Activated CD4-positive, CD25-positive, alpha-beta regulatory T cell treated with anti-CD3 and anti-CD28 coated beads, Interleukin-2, amount 50 U/mL, for 72 hours (primary cell): ENCODE measurements at regions not wholly inside any gene's neighbourhood (a gene's known extent, or its start where the extent isn't known, plus 50 kb on each side); places are given as distances from the start of the nearest gene placed in this dataset.
"Not testable (repeated sequence)": the region's sequence is repeated elsewhere in the genome, so short reads cannot be mapped to it uniquely, and the experiment has no call there.

ENCODE experiments used
- DNase-seq: peaks from one replicate; pipeline ENCODE4 v3.0.0; 2021

DNA sequence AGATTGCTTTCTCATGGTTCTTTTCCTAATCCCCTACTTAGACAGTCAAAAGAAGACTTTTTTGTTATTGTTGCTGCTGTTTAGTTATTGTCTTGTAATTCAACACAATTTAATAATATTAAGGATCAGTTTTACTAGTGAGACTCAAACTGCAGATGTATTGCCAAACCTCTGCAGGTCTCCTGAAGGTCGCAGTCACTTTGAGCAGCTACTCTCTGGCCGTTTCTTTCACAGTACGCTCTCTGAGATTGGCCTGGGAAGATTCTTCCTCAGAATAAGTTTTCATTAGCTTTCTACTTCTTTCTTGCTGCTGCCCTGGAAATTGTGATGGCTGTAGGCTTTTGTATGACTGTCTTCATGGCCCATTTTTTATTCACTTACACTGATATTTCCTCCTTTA lies 930.8 kb downstream of the QKI start:
- DNase-seq, result no peak

DNA sequence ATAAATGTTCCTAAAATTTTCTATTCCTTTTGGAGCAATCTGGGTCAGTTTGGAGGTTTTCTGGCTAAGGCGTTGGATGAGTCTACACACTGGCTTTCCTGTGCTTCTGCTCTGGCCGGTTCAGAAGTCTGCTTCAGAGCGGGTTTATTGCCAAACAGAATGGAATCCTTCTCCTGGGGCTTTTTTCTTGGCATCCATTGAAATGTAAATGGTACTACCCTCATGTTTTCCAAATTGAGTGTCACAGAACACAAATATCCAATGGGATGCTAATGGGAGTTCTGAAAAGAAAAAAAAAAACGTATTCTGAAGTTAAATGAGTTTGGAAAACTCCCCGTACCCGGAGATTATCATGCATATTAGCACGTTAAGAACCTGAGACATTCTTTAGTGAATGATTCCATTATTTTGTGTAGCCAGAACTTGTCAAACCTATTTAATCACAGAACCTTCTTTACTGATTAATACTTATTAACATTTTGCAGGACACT lies 930.3 kb downstream of the QKI start:
- DNase-seq, result no peak

DNA sequence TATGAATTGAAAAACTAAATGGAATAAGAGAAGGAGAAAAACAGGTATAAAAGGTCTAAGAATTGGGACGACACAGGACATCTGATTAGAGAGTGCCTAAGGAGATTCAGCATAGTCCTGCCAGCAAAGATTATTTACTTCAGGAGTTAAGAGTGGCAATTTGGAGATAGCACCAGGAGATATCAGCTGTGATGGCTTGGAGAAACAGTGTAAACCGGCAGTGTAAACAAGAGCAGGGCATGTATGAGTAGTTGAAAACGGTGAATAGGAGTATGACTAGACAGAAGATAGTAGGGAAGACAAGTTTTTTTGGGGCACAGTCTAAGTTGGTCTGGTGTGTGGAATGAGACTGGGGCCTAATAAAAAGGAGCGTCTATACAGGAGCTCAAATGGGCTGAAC lies 924.9 kb downstream of the QKI start:
- DNase-seq, result not testable (repeated sequence)

DNA sequence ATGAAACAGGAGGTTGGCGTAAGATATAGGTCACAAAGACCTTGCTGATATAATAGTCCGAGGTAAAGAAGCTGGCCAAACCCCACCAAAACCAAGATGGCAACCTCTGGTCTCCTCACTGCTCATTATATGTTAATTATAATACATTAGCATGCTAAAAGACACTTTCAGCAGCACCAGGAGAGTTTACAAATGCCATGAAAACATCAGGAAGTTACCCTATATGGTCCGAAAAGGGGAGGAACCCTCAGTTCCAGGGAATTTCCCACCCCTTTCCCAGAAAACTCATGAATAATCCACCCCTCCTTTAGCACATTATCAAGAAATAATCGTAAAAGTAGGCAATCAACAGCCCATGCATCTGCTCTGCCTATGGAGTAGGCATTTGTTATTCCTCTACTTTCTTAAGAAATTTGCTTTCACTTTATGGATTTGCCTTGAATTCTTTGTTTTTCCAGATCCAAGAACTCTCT lies 923.4 kb downstream of the QKI start:
- DNase-seq, result no peak

DNA sequence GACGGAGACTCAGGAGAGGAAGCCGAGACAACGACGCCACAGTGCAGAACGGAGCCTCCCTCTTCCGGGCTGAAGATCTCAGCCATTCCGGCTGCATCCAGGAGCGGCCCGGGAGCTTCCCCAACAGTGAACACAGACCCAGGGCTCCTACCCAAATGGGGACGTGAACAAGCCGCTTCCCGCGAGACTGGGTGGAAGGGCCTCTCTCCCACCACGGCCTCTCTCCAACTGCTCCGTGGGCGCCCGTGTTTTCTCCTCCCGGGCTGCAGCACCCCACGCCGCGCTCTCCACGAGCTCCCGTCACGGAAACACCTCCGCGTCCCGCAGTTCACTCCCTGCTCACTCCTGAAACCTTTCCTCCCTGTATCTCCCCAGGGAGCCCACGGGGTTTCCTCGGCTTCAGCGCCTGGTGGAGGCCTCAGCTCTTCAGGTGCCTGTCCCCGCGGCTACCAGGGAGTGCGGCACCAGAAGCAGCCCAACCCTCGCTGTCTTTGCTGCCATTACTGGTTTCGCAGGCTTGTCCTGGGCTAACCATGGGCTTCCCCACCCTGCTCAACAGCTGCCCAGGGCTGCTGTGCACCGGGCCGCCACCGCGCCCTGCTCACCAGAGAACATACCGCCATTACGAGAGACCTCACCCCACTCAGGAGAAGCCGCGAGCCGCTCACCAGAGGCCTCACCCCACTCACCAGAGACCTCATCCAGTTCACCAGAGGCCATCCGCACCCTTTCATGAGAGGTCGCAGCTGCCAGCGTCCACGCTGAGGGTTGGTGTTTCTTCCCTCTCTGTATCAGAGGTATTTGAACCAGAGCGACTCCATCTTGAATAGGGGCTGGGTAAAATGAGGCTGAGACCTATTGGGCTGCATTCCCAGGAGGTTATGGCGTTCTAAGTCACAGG lies 922.8 kb downstream of the QKI start:
- DNase-seq, result no peak

DNA sequence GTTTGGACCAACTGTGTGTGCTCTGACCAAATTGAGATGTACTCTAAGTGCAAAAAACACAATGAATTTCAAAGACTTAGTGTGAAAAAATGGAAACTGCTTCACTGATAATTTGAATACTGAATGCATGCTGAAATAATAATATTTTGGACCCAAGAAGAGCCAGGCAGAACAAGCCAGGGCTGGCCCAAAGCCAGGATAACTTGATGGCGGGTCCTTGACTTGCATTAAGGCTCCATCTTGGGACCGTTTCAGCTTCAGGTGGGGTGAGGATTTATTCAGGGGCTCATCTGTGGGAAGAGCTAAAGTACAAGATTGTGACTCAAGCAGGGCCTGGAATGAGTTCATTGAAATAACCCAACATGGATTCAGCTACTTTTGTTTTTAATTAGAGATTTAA lies 921.9 kb downstream of the QKI start:
- DNase-seq, result no peak

DNA sequence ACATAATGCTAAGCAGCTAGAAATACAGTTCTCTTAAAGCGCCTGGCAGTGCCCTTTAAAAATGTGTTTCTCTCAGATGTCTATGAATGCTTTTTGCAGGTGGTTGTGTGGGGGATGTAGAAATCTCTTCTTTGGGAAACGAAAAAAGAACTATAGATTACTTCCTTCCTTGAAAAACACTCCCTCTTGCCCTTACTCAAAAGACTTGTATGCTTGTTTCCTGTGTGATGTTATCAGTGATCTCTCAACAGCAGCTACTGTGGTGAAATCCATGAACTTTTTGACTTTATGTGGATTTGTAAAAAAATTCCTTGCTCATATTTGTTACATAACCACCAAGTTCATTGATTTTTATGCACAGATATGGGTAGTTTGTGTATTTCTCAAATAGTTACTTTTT lies 916.5 kb downstream of the QKI start:
- no peak for DNase-seq

DNA sequence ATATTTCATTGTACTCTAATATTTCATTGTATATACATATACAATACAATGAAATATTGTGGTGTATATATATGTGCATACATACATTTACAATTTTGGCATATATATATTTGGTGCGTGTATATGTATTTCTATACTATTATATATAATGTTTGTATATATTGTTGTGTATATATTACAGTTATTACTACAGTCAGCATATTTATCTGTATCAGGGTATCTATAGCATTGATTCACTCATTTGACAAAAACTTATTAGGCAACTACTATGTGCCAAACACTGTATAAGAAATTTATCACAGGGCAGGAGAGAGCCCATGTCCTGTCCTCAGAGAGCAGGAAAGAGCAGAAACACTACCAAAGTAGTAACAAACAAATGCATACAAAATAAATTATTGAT lies 910.6 kb downstream of the QKI start:
- no peak for DNase-seq

DNA sequence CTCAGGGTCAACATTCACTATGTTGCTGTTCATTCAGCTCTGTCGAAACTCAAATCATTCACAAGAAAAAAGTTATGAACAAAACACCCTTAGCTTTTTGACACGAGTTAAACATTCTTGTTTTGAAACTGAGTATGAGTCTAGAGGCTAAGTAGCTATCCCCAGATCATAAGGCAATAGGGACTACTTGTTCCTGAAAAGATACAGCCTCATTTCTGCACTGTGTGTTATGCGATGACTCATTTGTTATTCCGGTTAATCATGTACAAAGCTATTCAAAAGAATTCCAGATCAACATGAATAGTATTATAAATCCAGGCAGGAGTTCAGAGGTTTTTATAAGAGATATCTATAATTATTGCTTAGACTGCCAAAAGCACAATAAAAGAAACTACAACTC lies 908.0 kb downstream of the QKI start:
- DNase-seq, result no peak

DNA sequence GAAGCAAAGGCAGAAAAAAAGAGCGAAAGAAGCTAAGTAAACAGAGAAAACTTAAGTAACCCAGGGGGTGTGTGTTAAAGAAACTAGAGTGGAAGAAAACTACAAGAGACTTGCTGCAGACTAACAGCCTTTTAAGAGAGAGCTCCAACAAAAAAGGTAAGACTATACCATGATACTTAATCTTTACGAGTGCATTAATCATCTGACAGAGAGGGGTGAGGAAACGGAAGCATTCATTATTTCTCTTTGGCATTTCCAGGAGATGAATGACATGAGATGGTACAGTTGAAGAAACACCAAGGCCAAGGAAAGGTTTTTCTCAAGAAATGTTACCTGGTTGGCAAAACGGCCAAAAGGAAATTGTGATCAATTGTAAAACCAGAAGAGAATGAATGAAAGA lies 906.8 kb downstream of the QKI start:
- DNase-seq, result no peak

DNA sequence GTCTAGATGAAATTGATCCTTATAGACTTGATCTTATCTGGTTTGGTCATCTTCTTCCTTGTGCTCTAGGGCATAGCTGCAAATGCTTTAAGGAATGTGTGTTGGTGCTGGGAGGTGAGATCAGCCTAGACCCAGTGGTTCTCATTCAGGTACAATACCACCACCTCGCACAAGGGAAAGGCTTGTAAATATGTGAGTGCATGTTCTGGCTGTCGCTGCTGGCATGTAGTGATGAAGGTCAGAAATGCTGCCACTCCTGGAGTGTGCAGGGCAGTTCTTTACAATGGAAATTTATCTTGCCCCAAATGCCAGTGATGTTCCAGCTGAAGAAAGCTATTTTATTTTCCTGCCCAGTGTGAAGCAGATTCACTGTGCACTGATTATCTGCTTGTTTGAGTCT lies 900.9 kb downstream of the QKI start:
- DNase-seq, result no peak

DNA sequence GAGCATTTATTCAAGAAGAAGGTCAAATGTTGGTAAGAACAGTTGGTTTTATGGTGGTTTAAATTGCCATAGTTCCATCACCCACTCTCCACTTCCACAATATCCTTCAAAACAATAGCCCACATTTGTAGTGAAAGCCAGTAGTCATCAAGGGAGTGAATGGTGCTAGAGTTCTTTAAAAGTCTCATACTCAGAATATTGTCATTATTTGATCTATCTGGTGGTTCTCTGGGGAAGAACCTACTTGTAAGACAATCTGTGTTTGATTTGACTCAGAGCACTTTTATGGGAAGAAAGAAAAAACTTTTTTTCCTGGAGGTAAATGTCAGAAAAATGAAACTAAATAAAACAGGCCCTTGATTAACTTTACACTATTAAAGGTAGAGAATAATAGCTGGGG lies 893.8 kb downstream of the QKI start:
- DNase-seq, result no peak

DNA sequence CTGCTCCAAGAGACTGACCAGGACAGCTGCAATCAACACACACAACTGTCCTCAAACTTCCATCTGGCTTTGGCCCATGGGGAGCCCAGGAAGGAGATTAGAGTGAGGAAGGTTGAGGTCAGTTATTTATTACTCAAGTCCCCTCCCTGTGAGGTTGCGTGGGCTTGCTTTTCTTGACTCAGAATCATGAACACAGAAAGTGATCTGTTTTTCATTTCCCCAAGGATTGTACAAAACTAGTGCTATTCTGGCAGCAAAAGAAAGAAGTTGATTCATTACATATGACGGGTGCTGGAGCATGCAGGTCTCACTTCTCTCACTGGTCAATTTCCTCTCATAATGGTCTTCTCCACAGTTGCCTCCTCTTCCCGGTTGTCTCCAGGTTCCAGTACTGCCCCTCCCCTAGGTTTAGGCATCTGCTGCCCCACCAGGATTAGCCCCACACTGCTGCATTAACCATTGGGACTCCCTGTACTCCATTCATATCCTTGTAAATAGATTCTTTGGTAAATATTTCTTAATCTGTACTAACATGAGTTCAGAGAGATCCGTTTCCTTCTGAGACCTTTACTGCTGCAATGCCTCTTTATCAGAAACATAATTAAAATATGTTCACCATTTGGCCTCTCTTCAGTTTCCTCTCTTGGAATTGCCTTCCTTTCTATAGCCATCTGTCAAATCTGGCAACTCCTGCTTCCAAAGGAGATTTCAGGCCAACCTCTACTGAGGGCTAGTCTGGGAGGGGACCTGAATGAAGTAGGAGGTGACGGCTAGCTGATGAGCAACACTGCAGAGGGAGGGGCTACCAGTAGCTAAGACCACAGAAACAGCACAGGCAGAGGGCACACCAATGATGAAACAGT lies 888.8 kb downstream of the QKI start:
- DNase-seq, result no peak

DNA sequence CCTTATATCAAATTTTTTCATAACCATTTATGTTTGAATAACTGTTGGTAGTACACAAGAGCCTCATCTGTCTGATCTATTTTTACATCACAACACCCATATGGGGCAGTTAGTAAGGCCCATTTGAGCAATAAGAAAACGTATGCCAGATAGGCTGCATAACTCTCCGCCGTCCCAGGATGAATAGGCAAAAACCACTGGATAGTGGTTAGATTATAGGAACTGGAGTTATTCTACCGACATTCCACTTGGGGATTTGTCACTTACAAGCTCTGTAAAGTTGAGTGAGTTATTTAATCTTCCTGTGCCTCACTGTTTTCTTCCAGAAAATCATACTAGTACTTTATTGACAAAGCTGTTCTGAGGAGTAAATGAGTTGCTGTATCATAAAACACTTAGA lies 881.9 kb downstream of the QKI start:
- DNase-seq, result no peak

DNA sequence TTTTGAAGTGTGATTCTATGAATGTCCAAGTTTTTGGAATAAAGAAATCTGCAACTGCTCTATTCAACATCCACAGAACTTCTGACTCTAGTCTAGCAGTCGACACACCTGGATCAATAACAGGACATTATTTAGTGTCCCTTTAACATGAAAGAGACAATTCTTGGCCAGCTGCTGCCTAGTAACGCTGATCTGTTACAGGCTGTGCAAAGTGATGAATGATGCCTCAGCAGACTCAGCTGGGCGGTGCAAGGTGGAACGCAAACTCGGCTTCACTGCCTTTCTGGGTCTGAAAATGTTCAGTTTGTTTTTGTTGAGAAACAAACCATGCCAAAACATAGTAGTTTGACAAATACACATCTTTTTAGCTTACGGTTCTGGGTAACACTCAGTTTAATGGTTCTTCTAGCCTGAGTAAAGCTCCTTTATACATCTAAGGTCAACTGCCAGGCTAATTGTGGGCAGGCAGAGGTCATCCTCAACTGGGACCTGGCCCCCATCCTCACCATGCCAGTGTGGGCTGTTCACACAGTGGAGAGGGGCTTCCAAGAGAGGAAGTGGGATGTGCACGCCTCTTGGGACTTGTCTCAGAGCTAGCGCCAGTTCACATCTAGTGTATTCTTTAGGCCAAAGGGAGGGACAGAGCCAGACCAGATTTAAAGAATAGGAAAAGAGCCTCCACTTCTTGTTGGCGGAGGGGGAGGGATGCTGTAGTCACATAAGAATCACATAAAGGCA lies 879.7 kb downstream of the QKI start:
- no peak for DNase-seq

DNA sequence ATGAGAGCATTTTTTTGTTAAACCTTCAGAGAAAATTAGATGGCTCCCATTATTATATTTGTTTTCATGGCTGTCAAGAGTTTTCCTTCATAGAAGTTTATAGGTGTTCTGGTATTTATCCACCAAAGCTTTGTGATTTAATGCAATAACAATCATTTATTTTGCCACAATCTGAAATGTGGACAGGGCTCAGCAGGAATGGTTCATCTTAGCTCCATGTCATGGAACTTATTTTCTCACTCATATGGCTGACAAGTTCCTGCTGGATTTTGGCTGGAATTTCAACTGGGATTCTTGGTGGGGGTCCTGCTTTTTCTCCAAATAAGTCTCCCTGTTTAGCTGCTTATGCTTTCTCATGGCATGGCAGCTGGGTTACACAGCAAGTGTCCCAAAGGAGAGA lies 876.7 kb downstream of the QKI start:
- no peak for DNase-seq

DNA sequence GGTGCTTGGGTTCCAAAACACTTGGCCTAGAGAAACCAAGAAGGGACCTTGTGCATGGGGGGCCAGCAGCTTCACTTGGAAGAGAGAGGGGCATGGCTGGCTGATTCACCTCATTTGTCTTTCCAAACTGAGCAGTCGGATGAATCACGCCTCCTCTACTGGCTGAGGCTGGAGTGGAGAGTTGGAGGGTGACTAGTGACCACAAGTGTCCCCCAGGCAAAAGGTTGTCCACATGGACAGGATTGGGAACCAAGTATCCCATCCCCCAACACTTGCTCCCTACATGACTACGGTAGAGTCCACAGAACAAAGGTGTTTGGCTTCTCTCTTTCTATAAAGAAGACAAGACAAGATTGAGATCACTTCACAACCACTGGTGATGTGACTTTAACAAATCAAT lies 875.6 kb downstream of the QKI start:
- DNase-seq, result no peak

DNA sequence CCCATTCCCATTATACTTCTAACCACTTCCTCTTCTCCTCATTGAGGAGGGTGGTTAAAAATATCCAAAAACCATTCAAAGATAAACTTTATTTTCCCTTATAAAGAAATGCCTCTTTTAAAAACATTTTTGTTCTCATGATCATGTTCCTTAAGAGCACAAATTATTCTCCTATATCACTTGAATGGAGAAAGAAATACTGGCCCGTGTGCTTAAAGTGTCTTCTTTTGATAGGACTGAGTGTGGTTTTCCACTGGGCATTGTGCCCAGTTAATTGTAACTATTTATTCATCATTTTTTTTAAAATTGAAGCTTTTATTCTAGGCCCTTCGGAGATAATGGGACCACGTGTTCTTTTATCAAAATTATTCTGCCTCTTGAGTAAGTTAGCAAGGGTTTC lies 871.5 kb downstream of the QKI start:
- DNase-seq, result no peak

DNA sequence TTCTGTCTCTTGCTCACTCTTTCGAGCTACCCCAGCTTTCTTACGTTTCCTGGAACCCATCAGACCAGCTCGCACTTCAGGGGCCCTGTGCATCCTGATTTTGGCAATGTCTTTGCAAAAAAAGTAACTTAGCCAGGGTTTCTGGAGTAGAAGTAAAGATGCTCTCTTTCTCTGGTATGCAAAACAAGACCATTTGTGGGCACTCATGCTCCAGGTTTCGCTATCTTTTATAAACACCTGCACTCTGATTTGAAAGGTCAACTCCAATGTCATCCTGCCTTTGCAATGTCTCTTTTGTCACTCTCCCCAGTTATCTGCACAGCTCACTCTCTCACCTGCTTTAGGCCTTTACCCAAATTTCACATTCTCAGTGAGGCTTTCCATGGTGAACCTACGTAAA lies 869.1 kb downstream of the QKI start:
- DNase-seq, result no peak

DNA sequence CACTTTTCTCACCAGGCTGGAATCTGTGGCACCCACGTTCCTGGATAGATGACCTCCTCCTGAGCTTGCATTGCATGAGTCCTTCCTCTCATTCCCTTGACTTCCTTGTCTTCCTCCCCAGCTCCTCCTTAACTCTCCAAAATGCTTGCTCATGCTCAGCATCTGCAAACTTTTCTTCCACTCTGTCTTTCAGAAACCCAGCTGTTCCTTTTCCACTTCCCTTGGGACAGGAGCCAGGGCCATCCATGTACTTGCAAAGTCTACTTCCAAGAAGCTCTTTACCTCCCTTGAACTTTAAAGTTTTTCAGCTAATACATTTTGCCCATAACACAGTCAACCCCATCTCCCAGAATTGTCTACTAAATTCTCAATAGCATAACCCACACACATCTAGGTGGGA lies 861.7 kb downstream of the QKI start:
- no peak for DNase-seq

DNA sequence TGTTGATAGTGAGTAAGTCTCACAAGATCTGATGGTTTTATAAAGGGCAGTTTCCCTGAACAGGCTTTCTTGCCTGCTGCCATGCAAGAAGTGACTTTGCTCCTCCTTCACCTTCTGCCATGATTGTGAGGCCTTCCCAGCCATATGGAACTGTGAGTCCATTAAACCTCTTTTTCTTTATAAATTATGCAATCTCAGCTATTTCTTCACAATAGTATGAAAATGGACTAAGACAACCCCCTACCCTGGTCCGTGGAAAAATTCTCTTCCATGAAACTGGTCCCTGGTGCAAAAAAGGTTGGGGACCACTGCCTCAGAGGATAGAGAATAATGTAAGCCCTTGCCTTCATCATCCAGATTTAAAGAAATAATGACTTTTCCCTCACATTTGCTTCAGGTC lies 861.3 kb downstream of the QKI start:
- DNase-seq, result no peak

DNA sequence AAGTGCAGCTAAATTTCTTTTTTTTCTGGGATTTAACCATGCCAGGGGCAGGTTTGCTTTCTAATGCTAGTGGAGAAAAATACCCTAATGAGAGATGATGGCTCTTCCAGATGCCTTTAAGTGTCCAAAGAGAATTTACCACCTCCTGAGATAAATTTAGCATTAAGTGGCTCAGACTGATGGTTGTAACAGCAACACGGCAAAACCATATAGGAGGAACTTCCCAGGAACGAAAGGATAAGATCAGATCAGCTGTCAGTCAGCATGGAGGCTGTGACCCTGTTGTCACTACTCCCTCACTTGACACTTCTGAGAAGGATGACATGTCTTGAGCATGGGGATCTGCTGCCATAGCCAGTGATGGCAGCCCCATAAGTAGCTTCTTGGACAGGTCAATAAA lies 860.0 kb downstream of the QKI start:
- no peak for DNase-seq

DNA sequence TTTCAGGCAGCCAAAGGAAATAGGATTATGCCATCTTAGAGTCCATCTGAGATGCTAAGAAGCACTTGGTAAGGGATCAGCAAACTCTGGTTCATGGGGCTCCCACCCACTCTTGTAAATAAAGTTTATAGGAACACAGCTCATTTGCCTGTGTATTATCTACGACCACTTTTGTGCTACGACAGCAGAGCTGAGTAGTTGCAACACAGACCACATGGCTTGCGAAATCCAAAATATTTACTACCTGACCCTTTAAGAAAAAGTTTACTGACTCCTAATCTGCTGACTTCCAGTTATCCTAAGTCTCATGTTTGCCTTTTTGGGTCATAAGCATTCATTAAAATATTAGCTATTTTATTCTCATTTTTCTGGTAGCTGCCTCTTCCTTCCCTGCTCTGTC lies 859.0 kb downstream of the QKI start:
- DNase-seq, result no peak
